HEK293 (cell line): ENCODE measurements at regions not wholly inside any gene's neighbourhood (a gene's known extent, or its start where the extent isn't known, plus 50 kb on each side); places are given as distances from the start of the nearest gene placed in this dataset.

Experiments used
- CTCF ChIA-PET: fragments of 350-600 bp; formaldehyde crosslinking; extraction: SDS; loops from one replicate; lab custom pipeline; 2021; ENCODE audit warnings: antibody characterized with exemption; lab: Yijun Ruan, JAX
- POLR2A ChIA-PET: fragments of 300-600 bp; formaldehyde crosslinking; extraction: SDS; loops from one replicate; lab custom pipeline; 2020; ENCODE audit warnings: antibody characterized with exemption, inconsistent platforms; lab: Yijun Ruan, JAX
- H3K27ac ChIP-seq: fragments of 200-500 bp; sonication (Bioruptor generic); 2 replicates; pipeline ENCODE4 v1.5.1; 2014; ENCODE audit warnings: low read depth, low read length, control low read depth, inconsistent platforms; ENCODE audit errors: extremely low read depth
- H3K36me3 ChIP-seq, 2 experiments: fragments of 200-500 bp in 1 of 2; sonication (Bioruptor generic) in 1 of 2; 1 replicate in 1 of 2; 2 replicates in 1 of 2; pipeline ENCODE4 v1.5.1; 2014 to 2017; ENCODE audit warnings: inconsistent platforms in 2 of 2, low read length in 2 of 2; ENCODE audit not compliant: control insufficient read depth in 2 of 2, insufficient read depth in 1 of 2
- H3K4me1 ChIP-seq: fragments of 200-500 bp; sonication (Bioruptor generic); 2 replicates; pipeline ENCODE4 v1.5.1; 2014; ENCODE audit warnings: mild to moderate bottlenecking, low read length, inconsistent platforms; ENCODE audit not compliant: control insufficient read depth, insufficient read depth
- H3K4me3 ChIP-seq: 2 replicates; pipeline ENCODE4 v1.5.1; 2011; ENCODE audit warnings: low read depth, mild to moderate bottlenecking, control low read depth, low read length, moderate library complexity
- H3K9me3 ChIP-seq: fragments of 200-500 bp; sonication (Bioruptor generic); 2 replicates; pipeline ENCODE4 v1.5.1; 2014; ENCODE audit warnings: low read depth, low read length, inconsistent platforms; ENCODE audit not compliant: control insufficient read depth, insufficient read depth
- BCL11B ChIP-seq: fragments of 450-650 bp; formaldehyde crosslinking; IDR thresholded peaks from 2 replicates; pipeline ENCODE4 v1.5.1; 2016; ENCODE audit warnings: low read depth, missing biosample characterization, missing genetic modification characterization
- GLI2 ChIP-seq: fragments of 450-650 bp; formaldehyde crosslinking; IDR thresholded peaks from 2 replicates; pipeline ENCODE4; 2017; ENCODE audit warnings: missing biosample characterization, missing genetic modification characterization, low read depth, borderline replicate concordance
- KLF16 ChIP-seq: fragments of 450-650 bp; formaldehyde crosslinking; IDR thresholded peaks from 2 replicates; pipeline ENCODE4 v1.5.1; 2017; ENCODE audit warnings: missing biosample characterization, missing genetic modification characterization
- KLF7 ChIP-seq: fragments of 450-650 bp; formaldehyde crosslinking; IDR thresholded peaks from 2 replicates; pipeline ENCODE4 v1.5.1; 2016; ENCODE audit warnings: missing biosample characterization, missing genetic modification characterization, borderline replicate concordance
- OVOL3 ChIP-seq: fragments of 450-650 bp; formaldehyde crosslinking; IDR thresholded peaks from 2 replicates; pipeline ENCODE4 v1.5.1; 2016; ENCODE audit warnings: missing biosample characterization, missing genetic modification characterization
- TRIM28 ChIP-seq: IDR thresholded peaks from 2 replicates; pipeline ENCODE4 v1.6.1; 2011; ENCODE audit warnings: low read length, control low read depth, borderline replicate concordance
- ZBTB48 ChIP-seq: fragments of 450-650 bp; formaldehyde crosslinking; IDR thresholded peaks from 2 replicates; pipeline ENCODE4 v1.5.1; 2016; ENCODE audit warnings: missing biosample characterization, missing genetic modification characterization
- ZNF121 ChIP-seq: fragments of 450-650 bp; formaldehyde crosslinking; IDR thresholded peaks from 2 replicates; pipeline ENCODE4 v1.5.1; 2016; ENCODE audit warnings: missing biosample characterization, missing genetic modification characterization
- ZNF214 ChIP-seq: fragments of 450-650 bp; formaldehyde crosslinking; IDR thresholded peaks from 2 replicates; pipeline ENCODE4 v1.5.1; 2017; ENCODE audit warnings: missing biosample characterization, mild to moderate bottlenecking, missing genetic modification characterization, borderline replicate concordance
- ZNF248 ChIP-seq: fragments of 450-650 bp; formaldehyde crosslinking; IDR thresholded peaks from 2 replicates; pipeline ENCODE4 v1.5.1; 2017; ENCODE audit warnings: missing biosample characterization, missing genetic modification characterization
- ZNF341 ChIP-seq: fragments of 450-650 bp; formaldehyde crosslinking; IDR thresholded peaks from 2 replicates; pipeline ENCODE4; 2016; ENCODE audit warnings: low read depth, missing biosample characterization, missing genetic modification characterization
- ZNF391 ChIP-seq: fragments of 450-650 bp; formaldehyde crosslinking; IDR thresholded peaks from 2 replicates; pipeline ENCODE4 v1.5.1; 2016; ENCODE audit warnings: low read depth, missing biosample characterization, missing genetic modification characterization, borderline replicate concordance
- ZNF398 ChIP-seq: fragments of 450-650 bp; formaldehyde crosslinking; IDR thresholded peaks from 2 replicates; pipeline ENCODE4 v1.5.1; 2017; ENCODE audit warnings: missing biosample characterization, missing genetic modification characterization
- ZNF473 ChIP-seq: fragments of 450-650 bp; formaldehyde crosslinking; IDR thresholded peaks from 2 replicates; pipeline ENCODE4 v1.5.1; 2017; ENCODE audit warnings: missing biosample characterization, missing genetic modification characterization
- ZNF510 ChIP-seq: fragments of 450-650 bp; formaldehyde crosslinking; IDR thresholded peaks from 2 replicates; pipeline ENCODE4 v1.5.1; 2018; ENCODE audit warnings: mild to moderate bottlenecking, missing genetic modification characterization, missing biosample characterization; ENCODE audit not compliant: insufficient replicate concordance
- ZNF518A ChIP-seq: fragments of 450-650 bp; formaldehyde crosslinking; conservative IDR thresholded peaks from 2 replicates; pipeline ENCODE4 v1.5.1; 2016; ENCODE audit warnings: low read depth, missing biosample characterization, missing genetic modification characterization
- ZNF544 ChIP-seq: fragments of 450-650 bp; formaldehyde crosslinking; IDR thresholded peaks from 2 replicates; pipeline ENCODE4 v1.5.0; 2017; ENCODE audit warnings: missing biosample characterization, missing genetic modification characterization
- ZNF561 ChIP-seq: fragments of 450-650 bp; IDR thresholded peaks from 2 replicates; pipeline ENCODE4 v1.5.1; 2018; ENCODE audit warnings: missing biosample characterization, missing genetic modification characterization, borderline replicate concordance
- ZNF571 ChIP-seq: fragments of 450-650 bp; formaldehyde crosslinking; IDR thresholded peaks from 2 replicates; pipeline ENCODE4 v1.5.0; 2017; ENCODE audit warnings: missing biosample characterization, missing genetic modification characterization
- ZNF596 ChIP-seq: fragments of 450-650 bp; IDR thresholded peaks from 2 replicates; pipeline ENCODE4 v1.5.0; 2018; ENCODE audit warnings: missing biosample characterization, mild to moderate bottlenecking, missing genetic modification characterization, moderate library complexity
- ZNF624 ChIP-seq: fragments of 450-650 bp; formaldehyde crosslinking; IDR thresholded peaks from 2 replicates; pipeline ENCODE4 v1.5.1; 2017; ENCODE audit warnings: missing biosample characterization, missing genetic modification characterization
- ZNF645 ChIP-seq: fragments of 450-650 bp; formaldehyde crosslinking; IDR thresholded peaks from 2 replicates; pipeline ENCODE4; 2016; ENCODE audit warnings: missing biosample characterization, missing genetic modification characterization
- ZNF670 ChIP-seq: fragments of 450-650 bp; formaldehyde crosslinking; IDR thresholded peaks from 2 replicates; pipeline ENCODE4 v1.5.1; 2016; ENCODE audit warnings: missing biosample characterization, missing genetic modification characterization, low read depth
- ZNF707 ChIP-seq: fragments of 450-650 bp; formaldehyde crosslinking; IDR thresholded peaks from 2 replicates; pipeline ENCODE4 v1.5.1; 2016; ENCODE audit warnings: missing biosample characterization, missing genetic modification characterization
- ZSCAN16 ChIP-seq: fragments of 450-650 bp; formaldehyde crosslinking; IDR thresholded peaks from 2 replicates; pipeline ENCODE4 v1.5.1; 2016; ENCODE audit warnings: missing biosample characterization, missing genetic modification characterization
- ZSCAN18 ChIP-seq: fragments of 450-650 bp; formaldehyde crosslinking; IDR thresholded peaks from 2 replicates; pipeline ENCODE4 v1.5.1; 2016; ENCODE audit warnings: missing biosample characterization, missing genetic modification characterization

- TF ChIP-seq ZNF707 (tag by site-specific recombination), result no peak
- no peak for TF ChIP-seq ZNF670 (tag by site-specific recombination)
- TF ChIP-seq ZNF121 (tag by site-specific recombination), result no peak
- no peak for TF ChIP-seq ZNF596
- TF ChIP-seq ZNF544 (tag by site-specific recombination), result no peak
- no peak for TF ChIP-seq ZNF645 (tag by site-specific recombination)
- TF ChIP-seq ZNF561 (tag by site-specific recombination), result no peak
- TF ChIP-seq TRIM28, result no peak
- no peak for TF ChIP-seq ZNF518A (tag by site-specific recombination)
- no peak for TF ChIP-seq ZSCAN18 (tag by site-specific recombination)
- TF ChIP-seq ZNF510, result no peak
Observed at GRCh38 chr6:11636121-11636520, 98.6 kb downstream of the TMEM170B start (continued).

GRCh38 chr6:11637266-11637665 lies 99.7 kb downstream of the TMEM170B start:
- ChIA-PET POLR2A (no interaction called here), CTCF (interaction anchor here (0.5 to 1.0 kb wide), 4 partner anchors 18 to 587 kb away, joined by 3 to 4 read pairs (median 3); no protein-coding TSS in a partner anchor)

More at GRCh38 chr6:11637266-11637665, 99.7 kb downstream of the TMEM170B start:
- Histone ChIP-seq H3K4me1 (no peaks in the 10 kb centered on the region), H3K4me3 (no peak overlapping the region), H3K36me3 (no peaks in the 10 kb centered on the region), H3K27ac (no peak overlapping the region), H3K9me3 (no peaks in the 10 kb centered on the region)
- TF ChIP-seq ZNF398 (tag by site-specific recombination) (no peak), GLI2 (tag by site-specific recombination) (no peak), KLF16 (tag by site-specific recombination) (no peak), KLF7 (no peak), ZNF473 (tag by site-specific recombination) (no peak), OVOL3 (tag by site-specific recombination) (no peak), ZNF624 (tag by site-specific recombination) (no peak), ZNF248 (no peak), ZSCAN16 (no peak), ZNF391 (tag by site-specific recombination) (no peak), ZBTB48 (tag by site-specific recombination) (no peak), BCL11B (tag by site-specific recombination) (no peak), ZNF341 (tag by site-specific recombination) (no peak), ZNF214 (tag by site-specific recombination) (no peak), ZNF571 (tag by site-specific recombination) (no peak)
- TF ChIP-seq, all 188 proteins: peak for 0
